H1 (cell line): ENCODE measurements at regions not wholly inside any gene's neighbourhood (a gene's known extent, or its start where the extent isn't known, plus 50 kb on each side); places are given as distances from the start of the nearest gene placed in this dataset.

Experiments used
- CTCF ChIA-PET: fragments of 300-600 bp; sonication (Branson Sonifier 250); formaldehyde crosslinking; loops from one replicate; lab custom pipeline; 2021; ENCODE audit not compliant: partially characterized antibody; lab: Charles Lee
- POLR2A ChIA-PET: fragments of 300-600 bp; sonication (Branson Sonifier 250); formaldehyde crosslinking; loops from one replicate; lab custom pipeline; 2021; ENCODE audit warnings: inconsistent platforms; ENCODE audit not compliant: partially characterized antibody; lab: Charles Lee
- DNase-seq, 2 experiments: peaks; one replicate each; pipeline versions ENCODE4 v3.0.0 to v3.0.0-alpha.2; 2010 to 2022; ENCODE audit warnings: low spot score in 2 of 2, low read depth in 1 of 2, mixed read lengths in 1 of 2
- FAIRE-seq: peaks from 2 replicates; lab custom pipeline; 2011; peaks lifted over from hg19 to GRCh38; lab: Jason Lieb, UNC
- H2AFZ ChIP-seq: 2 replicates; pipeline ENCODE4 v1.8.1; 2012; ENCODE audit warnings: low read length, inconsistent platforms
- H2AK5ac ChIP-seq: 2 replicates; pipeline ENCODE4 v1.6.1; 2013; ENCODE audit warnings: low read depth, low read length
- H2BK120ac ChIP-seq: replicated peaks from 2 replicates; pipeline ENCODE3; 2013; ENCODE audit warnings: low read depth, low read length, inconsistent platforms
- H2BK12ac ChIP-seq: 2 replicates; pipeline ENCODE4 v1.6.1; 2013; ENCODE audit warnings: low read depth, low read length
- H2BK15ac ChIP-seq: 2 replicates; pipeline ENCODE4 v1.6.1; 2013; ENCODE audit warnings: low read length
- H2BK20ac ChIP-seq: 2 replicates; pipeline ENCODE4 v1.6.1; 2013; ENCODE audit warnings: low read length
- H2BK5ac ChIP-seq: 2 replicates; pipeline ENCODE4 v1.6.1; 2013; ENCODE audit warnings: low read depth, low read length
- H3K14ac ChIP-seq: 2 replicates; pipeline ENCODE4 v1.6.1; 2013; ENCODE audit warnings: inconsistent platforms; ENCODE audit not compliant: insufficient read length
- H3K18ac ChIP-seq: 2 replicates; pipeline ENCODE4 v1.6.1; 2013; ENCODE audit warnings: low read length; ENCODE audit errors: extremely low read depth
- H3K23ac ChIP-seq: 2 replicates; pipeline ENCODE4 v1.6.1; 2013; ENCODE audit warnings: inconsistent platforms; ENCODE audit not compliant: insufficient read length
- H3K23me2 ChIP-seq: 2 replicates; pipeline ENCODE4 v1.6.1; 2013; ENCODE audit warnings: low read depth, low read length
- H3K27ac ChIP-seq: 2 replicates; pipeline ENCODE4 v1.6.1; 2011; ENCODE audit warnings: low read depth, low read length, inconsistent platforms
- H3K27me3 ChIP-seq, 4 experiments: replicated peaks in 1 of 4; 1 replicate in 1 of 4; 2 replicates in 3 of 4; pipeline versions ENCODE4 v1.6.1 to v1.8.1; 2011 to 2013; ENCODE audit warnings: low read length in 3 of 4, mild to moderate bottlenecking in 3 of 4, inconsistent platforms in 2 of 4, mixed read lengths in 2 of 4, moderate library complexity in 1 of 4; ENCODE audit not compliant: control insufficient read depth in 3 of 4, insufficient read depth in 3 of 4; ENCODE audit errors: extremely low read depth in 1 of 4
- H3K36me3 ChIP-seq, 4 experiments: 2 replicates each; pipeline versions ENCODE4 v1.6.1 to v1.8.1; 2011 to 2013; ENCODE audit warnings: mild to moderate bottlenecking in 4 of 4, low read length in 3 of 4, moderate library complexity in 2 of 4, control low read depth in 1 of 4, inconsistent platforms in 1 of 4; ENCODE audit not compliant: insufficient read depth in 4 of 4, control insufficient read depth in 2 of 4
- H3K4ac ChIP-seq: replicated peaks from 2 replicates; pipeline ENCODE3; 2013; ENCODE audit warnings: low read length, low read depth, mixed read lengths, inconsistent platforms; ENCODE audit not compliant: insufficient read length
- H3K4me1 ChIP-seq, 4 experiments: replicated peaks in 1 of 4; 1 replicate in 1 of 4; 2 replicates in 3 of 4; pipeline versions ENCODE4 v1.6.1 to v1.8.1; 2011 to 2013; ENCODE audit warnings: low read length in 3 of 4, inconsistent platforms in 2 of 4, mixed read lengths in 1 of 4; ENCODE audit not compliant: insufficient read depth in 4 of 4, control insufficient read depth in 3 of 4
- H3K4me2 ChIP-seq, 2 experiments: 2 replicates each; pipeline versions ENCODE4 v1.6.1 to v1.8.1; 2011 to 2013; ENCODE audit warnings: low read depth in 2 of 2, low read length in 2 of 2, control low read depth in 1 of 2, inconsistent platforms in 1 of 2, mild to moderate bottlenecking in 1 of 2; ENCODE audit not compliant: insufficient read depth in 1 of 2
- H3K4me3 ChIP-seq, 4 experiments: fragments of 200-600, 300-600 bp in 1 of 4; sonication (generic), shearing (Covaris generic), sonication (Bioruptor Twin) in 1 of 4; 2 replicates each; pipeline versions ENCODE4 v1.5.1 to v1.8.1; 2011 to 2016; ENCODE audit warnings: low read length in 4 of 4, low read depth in 3 of 4, control low read depth in 2 of 4, inconsistent platforms in 2 of 4, mild to moderate bottlenecking in 2 of 4, mixed read lengths in 1 of 4, moderate library complexity in 1 of 4; ENCODE audit not compliant: insufficient read depth in 2 of 4; ENCODE audit errors: extremely low read depth in 1 of 4
- H3K56ac ChIP-seq: replicated peaks from 2 replicates; pipeline ENCODE3; 2013; ENCODE audit warnings: low read depth, mild to moderate bottlenecking, mixed read lengths, low read length, inconsistent platforms; ENCODE audit not compliant: insufficient read length
- H3K79me1 ChIP-seq: 2 replicates; pipeline ENCODE4 v1.6.1; 2013; ENCODE audit warnings: low read depth, low read length, control low read depth
- H3K79me2 ChIP-seq, 2 experiments: 2 replicates each; pipeline versions ENCODE4 v1.6.1 to v1.8.1; 2012 to 2013; ENCODE audit warnings: low read length in 2 of 2, mild to moderate bottlenecking in 2 of 2, inconsistent platforms in 1 of 2; ENCODE audit not compliant: insufficient read depth in 2 of 2, control insufficient read depth in 1 of 2
- H3K9ac ChIP-seq, 4 experiments: replicated peaks in 1 of 4; 1 replicate in 1 of 4; 2 replicates in 3 of 4; pipeline versions ENCODE4 v1.6.1 to v1.8.1; 2011 to 2013; ENCODE audit warnings: low read depth in 3 of 4, low read length in 3 of 4, control low read depth in 2 of 4, mild to moderate bottlenecking in 2 of 4, moderate library complexity in 2 of 4, inconsistent platforms in 1 of 4; ENCODE audit errors: extremely low read depth in 1 of 4
- H3K9me3 ChIP-seq, 2 experiments: 2 replicates each; pipeline versions ENCODE4 v1.6.1 to v1.8.1; 2012 to 2013; ENCODE audit warnings: mild to moderate bottlenecking in 2 of 2, moderate library complexity in 2 of 2, control low read depth in 1 of 2, inconsistent platforms in 1 of 2, low read depth in 1 of 2, low read length in 1 of 2, mixed read lengths in 1 of 2; ENCODE audit not compliant: insufficient read depth in 2 of 2
- H4K20me1 ChIP-seq, 2 experiments: replicated peaks in 1 of 2; 2 replicates each; pipeline versions ENCODE3 to v1.8.1; 2011 to 2013; ENCODE audit warnings: inconsistent platforms in 2 of 2, low read length in 2 of 2, mild to moderate bottlenecking in 1 of 2; ENCODE audit not compliant: insufficient read depth in 2 of 2, control insufficient read depth in 1 of 2
- H4K5ac ChIP-seq: 2 replicates; pipeline ENCODE4 v1.6.1; 2013; ENCODE audit warnings: low read length, low read depth, mixed read lengths, inconsistent platforms; ENCODE audit not compliant: insufficient read length
- H4K8ac ChIP-seq: 2 replicates; pipeline ENCODE4 v1.8.0; 2013; ENCODE audit warnings: mild to moderate bottlenecking, moderate library complexity, low read length, inconsistent platforms; ENCODE audit not compliant: insufficient read depth; ENCODE audit errors: extremely low read depth
- H4K91ac ChIP-seq: replicated peaks from 2 replicates; pipeline ENCODE3; 2013; ENCODE audit warnings: low read length, mixed read lengths, inconsistent platforms; ENCODE audit not compliant: insufficient read length
- ASH2L ChIP-seq: fragments of 200-600, 300-600 bp; sonication (generic); IDR thresholded peaks from one replicate; pipeline ENCODE4 v1.7.1; 2017; ENCODE audit warnings: low read length
- BACH1 ChIP-seq: IDR thresholded peaks from 2 replicates; pipeline ENCODE4 v1.6.1; 2012; ENCODE audit warnings: low read length, improper control_type of control experiment
- BCL11A ChIP-seq, 2 experiments: IDR thresholded peaks; one replicate each; pipeline ENCODE4 v1.6.1; 2011; ENCODE audit warnings: low read depth in 2 of 2, low read length in 2 of 2, mild to moderate bottlenecking in 2 of 2
- BRCA1 ChIP-seq: IDR thresholded peaks from 2 replicates; pipeline ENCODE4 v1.6.1; 2012; ENCODE audit warnings: low read depth, low read length, improper control_type of control experiment
- EGR1 ChIP-seq: IDR thresholded peaks from 2 replicates; pipeline ENCODE4 v1.6.1; 2011; ENCODE audit warnings: low read depth, low read length, borderline replicate concordance
- FOSL1 ChIP-seq: IDR thresholded peaks from 2 replicates; pipeline ENCODE4 v1.6.1; 2011; ENCODE audit warnings: mild to moderate bottlenecking, low read depth, low read length, moderate library complexity; ENCODE audit not compliant: insufficient read depth
- KDM1A ChIP-seq: fragments of 200-600, 300-600 bp; sonication (generic); IDR thresholded peaks from 2 replicates; pipeline ENCODE4 v1.7.1; 2016; ENCODE audit warnings: mild to moderate bottlenecking, low read length, borderline replicate concordance
- KDM4A ChIP-seq: IDR thresholded peaks from one replicate; pipeline ENCODE4 v1.7.1; 2012; ENCODE audit warnings: low read depth, mild to moderate bottlenecking, moderate library complexity, low read length, inconsistent platforms; ENCODE audit not compliant: severe bottlenecking
- KDM5A ChIP-seq: fragments of 200-600 bp; IDR thresholded peaks from 2 replicates; pipeline ENCODE4 v1.7.1; 2012; ENCODE audit warnings: mild to moderate bottlenecking, low read length, inconsistent platforms, mixed read lengths
- NRF1 ChIP-seq: IDR thresholded peaks from 2 replicates; pipeline ENCODE4 v1.6.1; 2011; ENCODE audit warnings: mild to moderate bottlenecking, low read depth, low read length, improper control_type of control experiment
- POLR2A ChIP-seq, 2 experiments: IDR thresholded peaks; 1 replicate in 1 of 2; 2 replicates in 1 of 2; pipeline ENCODE4 v1.6.1; 2011; ENCODE audit warnings: low read depth in 2 of 2, low read length in 2 of 2, mild to moderate bottlenecking in 2 of 2; ENCODE audit errors: control extremely low read depth in 1 of 2
- SIRT6 ChIP-seq: IDR thresholded peaks from one replicate; pipeline ENCODE4 v1.7.1; 2012; ENCODE audit warnings: low read length, inconsistent platforms
- SUZ12 ChIP-seq: fragments of 200-600 bp; sonication (generic); IDR thresholded peaks from 2 replicates; pipeline ENCODE4 v1.6.1; 2012; ENCODE audit warnings: mild to moderate bottlenecking, inconsistent platforms, low read length, moderate library complexity, mixed read lengths
- TAF1 ChIP-seq: IDR thresholded peaks from 2 replicates; pipeline ENCODE4 v1.6.1; 2011; ENCODE audit warnings: mild to moderate bottlenecking, low read depth, low read length
- WGBS, 2 experiments: shearing (Covaris generic) in 1 of 2; methylation state at CpG; one replicate each; pipeline versions ENCODE4 v1.1.6 to v1.1.7; 2013 to 2015; ENCODE audit warnings: low lambda C conversion rate in 2 of 2, mixed read lengths in 2 of 2, inconsistent platforms in 1 of 2, low coverage in 1 of 2, missing lambda C conversion rate in 1 of 2; ENCODE audit not compliant: insufficient replicate concordance in 2 of 2, insufficient coverage in 1 of 2, insufficient read length in 1 of 2; ENCODE audit errors: extremely low coverage in 1 of 2, missing lambda C conversion rate in 1 of 2; 5-methylcytosine and 5-hydroxymethylcytosine counted together

DNA sequence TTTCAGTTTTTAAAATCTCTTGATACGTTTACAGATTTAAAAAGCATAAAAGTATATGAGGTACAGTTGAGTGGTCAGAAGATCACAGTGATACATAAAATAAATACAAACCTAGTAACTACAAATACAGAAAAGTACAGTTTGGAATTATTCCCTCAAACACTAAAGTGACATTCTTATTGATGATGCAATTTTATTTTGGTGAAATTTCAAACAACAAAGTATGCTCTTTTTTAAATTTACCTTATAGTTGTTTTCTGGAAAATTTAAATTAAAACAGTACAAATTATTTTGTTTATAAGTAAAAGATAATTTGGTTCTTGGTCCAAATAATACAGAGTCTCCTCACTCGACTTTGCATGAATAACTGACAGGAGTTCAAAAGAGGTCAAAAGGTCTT, 1305.1 kb upstream of the GJE1 start:
- H2AFZ ChIP-seq = no peak overlapping the region
- no peak overlapping the region for H3K4ac ChIP-seq
- H3K79me2 ChIP-seq = no peaks in the 10 kb centered on the region
- no peak overlapping the region for H2BK20ac ChIP-seq
- H4K91ac ChIP-seq = no peak overlapping the region
- no peak overlapping the region for H3K4me3 ChIP-seq
- H3K4me1 ChIP-seq = no peaks in the 10 kb centered on the region
- H4K8ac ChIP-seq = no peak overlapping the region
- no peak overlapping the region for H3K18ac ChIP-seq
- H3K79me1 ChIP-seq = no peaks in the 10 kb centered on the region
- no peak for DNase-seq
- H3K23me2 ChIP-seq = no peaks in the 10 kb centered on the region
- H3K4me2 ChIP-seq = no peak overlapping the region
- no peak overlapping the region for H2BK120ac ChIP-seq
- ChIA-PET CTCF (interaction anchor here (1.6 kb wide), 1 partner anchor 34 kb away, joined by 3 read pairs; no protein-coding TSS in a partner anchor), POLR2A (no interaction called here)
- WGBS, 2 experiments = 66% methylated on average over 2 of the region's 2 CpGs; no CpG with 5 or more reads in 1 of the 2 experiments
- no peak for FAIRE-seq
- no peaks in the 10 kb centered on the region for H3K9me3 ChIP-seq
- no peak overlapping the region for H2BK12ac ChIP-seq
- H3K23ac ChIP-seq = no peak overlapping the region
- peaks cover 0 to 1% (median 0%) of the 10 kb centered on the region in 4 experiments; a peak in 1 of 7 replicates for H3K27me3 ChIP-seq
- no peak overlapping the region for H4K5ac ChIP-seq
- no peak overlapping the region for H3K56ac ChIP-seq
- H4K20me1 ChIP-seq = no peaks in the 10 kb centered on the region
- H3K9ac ChIP-seq = no peak overlapping the region
- H2BK5ac ChIP-seq = no peak overlapping the region
- H2BK15ac ChIP-seq = no peak overlapping the region
- no peaks in the 10 kb centered on the region for H3K36me3 ChIP-seq
- H3K27ac ChIP-seq = no peak overlapping the region
- H2AK5ac ChIP-seq = no peak overlapping the region
- no peak overlapping the region for H3K14ac ChIP-seq
- TF ChIP-seq ASH2L (no peak), BACH1 (no peak), POLR2A (IDR thresholded peaks at IDR 0.05; ENCODE audit: control extremely low read depth in 1 of 2, low read depth in 2 of 2, low read length in 2 of 2) (no peak), KDM4A (no peak), NRF1 (no peak), EGR1 (no peak), SIRT6 (no peak), TAF1 (no peak), BRCA1 (no peak), BCL11A (IDR thresholded peaks at IDR 0.05; ENCODE audit: low read depth in 2 of 2, low read length in 2 of 2) (no peak), KDM5A (no peak), FOSL1 (no peak), SUZ12 (no peak), KDM1A (no peak)
